Jurkat, Clone E6-1 (cell line): ENCODE measurements at regions not wholly inside any gene's neighbourhood (a gene's known extent, or its start where the extent isn't known, plus 50 kb on each side); places are given as distances from the start of the nearest gene placed in this dataset.

ENCODE experiments used
- DNase-seq: peaks from one replicate; pipeline ENCODE4 v3.0.0-alpha.2; 2011; ENCODE audit warnings: low read depth, low spot score
- H3K4me3 ChIP-seq: 2 replicates; pipeline ENCODE4 v1.5.1; 2011; ENCODE audit warnings: mild to moderate bottlenecking, low read length, control low read depth, moderate library complexity

DNA sequence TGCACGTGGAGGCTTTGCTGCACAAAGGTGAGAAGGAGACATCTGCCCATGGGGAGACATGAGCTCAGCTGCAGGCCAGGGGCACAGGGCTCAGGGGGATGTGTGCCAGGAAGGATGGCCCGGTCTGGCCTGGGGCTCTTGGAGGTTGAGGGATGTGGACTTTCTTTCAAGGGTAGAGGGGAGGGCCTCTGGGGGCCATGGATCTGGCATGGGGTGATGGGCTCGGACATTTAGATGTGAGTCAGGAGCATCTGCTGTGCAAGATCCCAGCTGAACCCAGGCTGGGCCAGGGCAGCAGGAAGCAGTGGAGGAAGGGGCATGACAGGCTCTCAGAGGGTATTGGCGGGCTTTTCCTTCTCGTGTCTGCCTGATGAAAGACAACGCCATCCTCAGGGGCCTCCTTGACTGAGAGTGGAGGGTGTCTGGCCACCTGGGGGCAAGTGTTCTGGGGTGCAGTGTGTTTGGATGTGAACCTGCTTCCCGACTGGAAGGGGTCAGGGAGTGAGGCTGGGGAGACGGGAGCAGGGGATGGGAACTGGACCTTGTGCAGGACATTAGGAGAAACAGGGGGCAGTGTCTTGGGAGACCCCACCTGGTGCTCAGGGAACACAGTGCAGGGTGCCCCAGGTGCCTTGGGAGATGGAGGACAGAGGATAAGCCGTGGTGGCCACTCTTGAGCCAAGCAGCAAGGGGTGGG, 156.1 kb downstream of the ERMARD start:
- no peak overlapping the region for H3K4me3 ChIP-seq
- DNase-seq = no peak

DNA sequence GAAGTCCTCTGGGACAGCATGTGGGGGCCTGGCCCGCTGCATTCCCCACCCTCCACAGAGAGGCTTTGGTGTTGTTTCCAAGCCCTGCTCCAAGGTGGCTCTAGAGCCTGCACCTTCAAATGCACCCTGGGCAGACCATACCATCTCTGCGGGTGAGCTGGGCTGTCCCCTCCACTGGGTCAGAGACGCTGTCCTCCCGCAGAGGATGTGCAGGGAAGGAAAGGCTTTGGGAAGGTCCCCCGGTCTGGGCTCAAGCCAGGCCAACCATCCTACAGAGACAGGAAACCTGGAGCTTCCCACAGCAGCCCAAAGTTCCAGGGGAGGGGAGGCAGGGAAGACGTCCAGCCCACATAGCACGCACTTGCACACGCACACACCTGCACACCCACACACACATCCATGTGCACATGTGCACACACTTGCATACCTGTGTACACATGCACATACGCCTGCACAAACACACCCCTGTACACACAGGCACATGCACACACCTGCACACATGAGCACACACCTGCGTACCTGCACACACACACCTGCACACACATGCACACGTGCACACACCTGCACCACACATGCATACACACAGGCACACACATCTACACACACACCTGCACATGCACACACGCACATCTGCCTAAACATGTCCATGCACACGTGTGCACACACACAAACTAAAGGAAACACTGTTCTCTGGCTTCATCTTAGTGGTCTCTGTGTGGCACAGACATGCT, 155.4 kb downstream of the ERMARD start:
- no peak for DNase-seq
- H3K4me3 ChIP-seq = no peak overlapping the region

DNA sequence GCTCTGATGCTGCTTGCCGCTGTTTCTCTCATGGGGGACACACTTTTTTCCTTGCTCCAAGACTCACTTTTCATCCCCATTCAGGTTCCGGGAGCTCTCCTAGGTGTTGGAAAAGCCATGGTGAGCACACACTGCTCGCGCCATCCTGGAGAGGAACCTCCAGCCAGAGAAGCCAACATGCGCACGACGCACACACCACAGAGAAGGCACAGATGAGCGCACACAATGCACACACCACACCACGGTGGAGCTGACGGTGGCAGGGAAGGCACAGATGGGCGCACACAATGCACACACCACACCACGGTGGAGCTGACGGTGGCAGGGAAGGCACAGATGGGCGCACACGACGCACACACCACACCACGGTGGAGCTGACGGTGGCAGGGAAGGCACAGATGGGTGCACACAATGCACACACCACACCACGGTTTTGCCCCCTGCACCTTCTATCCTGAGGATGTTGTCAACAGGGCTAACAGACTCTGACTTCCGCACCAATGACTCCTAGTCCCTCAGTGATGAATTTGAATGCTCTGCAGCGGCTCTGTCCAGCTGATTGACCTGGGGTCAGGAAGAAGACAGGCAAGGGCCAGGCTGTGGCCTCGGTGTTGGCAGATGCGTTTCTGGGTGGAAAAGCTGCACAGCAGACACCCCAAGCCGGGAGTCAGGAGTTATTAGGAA, 154.7 kb downstream of the ERMARD start:
- no peak for DNase-seq
- H3K4me3 ChIP-seq = no peak overlapping the region

GRCh38 chr6:169905041-169905807, 153.8 kb downstream of the ERMARD start:
- DNase-seq = no peak
- H3K4me3 ChIP-seq = no peak overlapping the region

- no peak for DNase-seq
- H3K4me3 ChIP-seq = no peak overlapping the region
Observed at GRCh38 chr6:169904051-169904922, 152.9 kb downstream of the ERMARD start.

- DNase-seq = no peak
- H3K4me3 ChIP-seq = no peak overlapping the region
Observed at GRCh38 chr6:169903122-169903521, 151.7 kb downstream of the ERMARD start.

DNA sequence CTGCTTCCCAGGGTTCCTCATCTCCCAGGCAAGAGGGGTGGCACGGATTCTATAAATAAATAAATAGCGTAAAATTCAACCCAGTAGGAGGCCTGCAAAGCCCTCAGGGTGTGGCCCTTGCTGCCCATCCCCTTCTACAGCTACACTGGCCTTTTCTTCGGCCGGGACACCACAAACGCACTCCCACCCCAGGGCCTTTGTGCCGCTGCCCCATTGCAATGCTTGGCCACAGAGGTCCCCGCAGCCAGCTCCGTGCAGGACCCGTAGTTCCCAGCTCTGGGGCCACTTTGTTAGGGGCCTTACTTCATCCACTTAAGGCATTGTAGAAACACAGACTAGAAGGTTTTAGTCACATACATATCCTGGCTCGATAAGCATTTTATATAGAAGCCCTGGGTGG, 151.2 kb downstream of the ERMARD start:
- DNase-seq = no peak
- H3K4me3 ChIP-seq = no peak overlapping the region

DNA sequence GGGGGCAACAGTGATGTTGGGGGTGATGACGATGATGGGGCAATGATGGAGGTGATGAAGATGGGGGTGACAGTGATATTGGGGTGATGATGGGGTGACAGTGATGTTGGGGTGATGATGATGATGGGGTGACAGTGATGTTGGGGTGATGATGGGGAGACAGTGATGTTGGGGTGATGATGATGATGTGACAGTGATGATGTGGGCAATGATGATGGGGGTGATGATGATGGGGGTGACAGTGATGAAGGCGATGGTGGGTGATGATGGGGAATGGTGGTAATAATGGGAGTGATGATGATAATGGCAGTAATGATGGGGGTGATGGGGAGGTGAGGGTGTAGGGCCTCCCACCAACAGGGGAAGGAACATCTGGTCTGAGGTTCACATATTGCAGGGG, 150.6 kb downstream of the ERMARD start:
- no peak for DNase-seq
- H3K4me3 ChIP-seq = no peak overlapping the region

DNA sequence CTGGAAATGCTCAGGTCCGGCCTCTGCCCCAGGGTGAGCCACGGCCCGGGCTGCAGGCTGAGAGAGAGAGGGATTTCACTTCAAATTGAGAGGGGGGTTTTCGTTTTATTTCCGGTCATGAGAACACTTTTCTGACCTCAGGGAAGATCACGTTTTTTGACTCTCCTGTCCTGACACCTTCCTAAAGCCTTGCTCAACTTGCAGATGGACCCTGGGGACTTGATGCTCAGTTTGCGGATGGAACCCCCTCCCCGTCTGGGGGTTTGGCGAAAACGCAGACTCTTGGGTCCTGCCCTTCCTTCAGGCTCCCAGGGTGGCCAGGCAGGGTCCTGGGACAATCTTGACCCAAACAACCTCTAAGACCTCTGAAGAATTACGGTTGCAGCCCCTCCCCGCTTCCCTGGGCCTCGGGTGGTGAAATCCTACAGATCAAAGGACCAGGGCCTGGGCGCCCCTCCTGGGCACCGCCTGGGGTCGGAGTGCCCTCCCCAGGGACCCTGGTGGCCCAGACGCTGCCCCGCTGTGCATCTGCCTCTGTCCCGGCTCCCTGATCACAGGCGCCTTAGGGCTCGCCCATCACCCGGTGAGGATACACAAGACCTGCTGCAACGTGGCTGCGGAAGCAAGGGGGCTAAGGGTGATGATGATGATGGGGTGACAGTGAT, 148.2 kb downstream of the ERMARD start:
- no peak overlapping the region for H3K4me3 ChIP-seq
- no peak for DNase-seq

DNA sequence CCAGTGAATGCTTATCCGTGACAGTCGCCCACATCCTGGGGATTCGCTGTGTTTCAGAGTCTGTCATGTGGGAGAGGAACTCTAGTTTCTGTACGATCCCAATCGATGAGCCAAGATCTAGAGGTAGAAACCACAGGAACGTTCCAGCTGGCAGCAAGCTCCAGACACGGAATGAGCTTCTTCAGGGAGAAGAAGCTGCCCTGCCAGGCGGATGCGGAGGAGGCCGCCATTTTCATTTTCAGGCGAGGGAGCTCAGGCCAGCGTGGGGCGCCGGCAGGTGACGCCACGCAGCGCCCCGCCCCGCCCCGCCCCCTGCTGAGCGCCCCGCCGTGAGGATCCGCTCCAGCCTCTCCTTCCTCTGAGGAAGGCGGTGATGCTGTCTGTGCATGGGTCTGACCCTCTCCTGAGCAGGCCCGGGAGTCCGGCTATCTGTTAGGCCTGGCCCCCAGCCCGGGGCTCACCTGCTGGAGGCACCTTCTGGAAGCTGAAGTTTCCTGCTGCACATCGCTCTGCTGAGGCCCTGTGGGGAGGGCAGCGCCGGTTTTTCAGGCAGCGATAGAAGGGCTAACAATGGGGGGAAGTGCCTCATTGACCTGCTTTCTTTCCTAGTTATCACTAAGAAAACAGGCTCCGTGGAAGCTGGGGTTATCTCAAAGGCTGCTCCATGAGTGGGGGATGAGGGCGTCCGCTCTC, 147.5 kb downstream of the ERMARD start:
- H3K4me3 ChIP-seq = no peak overlapping the region
- no peak for DNase-seq

- H3K4me3 ChIP-seq = no peak overlapping the region
- DNase-seq = no peak
Observed at GRCh38 chr6:169897601-169898358, 146.4 kb downstream of the ERMARD start.

- DNase-seq = no peak
- H3K4me3 ChIP-seq = no peak overlapping the region
Observed at GRCh38 chr6:169896826-169897456, 145.5 kb downstream of the ERMARD start.

DNA sequence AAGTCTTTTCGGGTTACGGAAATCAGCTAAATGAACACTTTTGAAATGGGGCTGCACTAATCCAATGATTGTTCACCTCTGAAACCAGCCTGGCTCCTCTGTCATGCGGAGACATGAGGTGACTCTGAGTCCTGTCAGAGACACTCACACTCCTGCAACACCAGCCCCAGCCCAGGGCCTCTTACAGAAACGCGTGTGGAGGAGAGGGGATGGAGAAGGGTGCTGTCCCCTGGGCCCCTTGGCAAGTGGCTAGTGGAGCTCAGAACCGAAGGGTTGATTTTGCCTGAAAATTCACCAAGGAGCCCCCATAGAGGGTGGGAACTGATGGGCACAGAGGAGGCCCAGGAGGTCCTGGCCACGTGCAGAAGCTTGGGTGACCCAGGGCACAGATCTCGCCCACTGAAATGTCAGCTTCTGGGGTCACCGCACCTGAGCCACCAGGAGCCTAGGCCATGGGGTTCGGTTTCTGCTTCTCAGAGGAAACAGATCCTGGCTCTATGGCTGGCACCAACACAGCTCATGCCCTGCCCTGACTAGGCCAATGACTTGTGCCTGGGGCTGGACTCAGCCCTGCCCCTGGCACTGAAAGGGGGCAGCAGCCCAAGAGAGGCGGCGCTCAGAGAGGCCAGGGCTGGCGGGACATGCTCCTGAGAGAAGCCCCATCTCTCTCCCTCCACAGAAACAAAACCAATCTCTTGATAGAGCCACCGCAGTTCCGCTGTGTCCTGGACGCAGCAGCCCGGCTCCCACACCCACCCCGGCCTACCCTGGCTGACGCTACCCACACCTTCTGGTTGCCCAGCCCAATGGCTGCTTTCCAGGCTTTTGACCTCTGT, 144.7 kb downstream of the ERMARD start:
- no peak for DNase-seq
- no peak overlapping the region for H3K4me3 ChIP-seq

- DNase-seq = no peak
- no peak overlapping the region for H3K4me3 ChIP-seq
Observed at GRCh38 chr6:169895000-169895759, 143.8 kb downstream of the ERMARD start.

DNA sequence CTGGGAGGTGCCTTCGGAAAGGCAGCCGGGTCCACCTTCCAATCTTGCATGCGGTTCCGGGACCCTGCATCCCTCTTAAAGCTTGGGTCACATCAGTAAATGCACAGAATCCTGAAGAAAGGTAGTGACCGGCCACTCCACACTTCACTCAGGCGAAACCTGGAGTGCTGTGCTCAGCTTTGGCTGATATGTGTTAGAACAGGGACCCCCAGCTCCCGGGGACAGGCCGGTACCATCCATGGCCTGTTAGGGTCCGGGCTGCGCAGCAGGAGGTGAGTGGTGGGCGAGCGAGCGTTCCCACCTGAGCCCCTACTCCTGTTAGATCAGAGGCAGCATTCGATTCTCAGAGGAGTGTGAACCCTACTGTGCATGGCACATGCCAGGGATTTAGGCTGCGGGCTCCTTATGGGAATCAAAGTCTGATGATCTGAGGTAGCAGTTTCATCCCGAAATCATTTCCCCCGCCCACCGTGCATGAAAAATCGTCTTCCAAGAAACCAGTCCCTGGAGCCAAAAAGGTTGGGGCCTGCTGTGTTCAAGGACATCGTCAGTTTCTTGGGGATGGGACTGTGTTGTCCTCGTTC, 143.0 kb downstream of the ERMARD start:
- DNase-seq = no peak
- no peak overlapping the region for H3K4me3 ChIP-seq
